Fibroblast of skin of abdomen (primary cell): ENCODE measurements at regions not wholly inside any gene's neighbourhood (a gene's known extent, or its start where the extent isn't known, plus 50 kb on each side); places are given as distances from the start of the nearest gene placed in this dataset.

Experiments used
- DNase-seq: peaks from one replicate; pipeline ENCODE4 v3.0.0-alpha.2; 2013

DNA sequence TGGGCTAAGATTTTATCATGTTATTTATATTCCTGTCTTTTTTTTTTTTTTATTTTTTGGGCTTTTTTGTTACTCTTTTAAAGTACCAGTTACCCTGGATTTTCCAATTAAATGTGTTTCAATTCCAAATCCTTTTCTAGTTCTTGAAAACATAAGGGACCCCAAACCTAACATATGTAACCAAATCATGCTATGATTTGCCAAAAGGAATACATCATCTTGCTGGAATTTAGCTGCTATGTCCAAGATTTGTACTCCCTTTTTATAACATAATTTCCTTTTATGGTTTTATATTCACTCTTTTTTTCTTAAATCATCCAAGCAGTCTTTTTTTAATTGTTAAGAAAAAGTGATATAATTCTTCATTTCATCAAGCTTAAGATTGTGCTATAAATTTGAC is 60.9 kb upstream of the DSEL start:
- peak; percentile 44 for DNase-seq

DNA sequence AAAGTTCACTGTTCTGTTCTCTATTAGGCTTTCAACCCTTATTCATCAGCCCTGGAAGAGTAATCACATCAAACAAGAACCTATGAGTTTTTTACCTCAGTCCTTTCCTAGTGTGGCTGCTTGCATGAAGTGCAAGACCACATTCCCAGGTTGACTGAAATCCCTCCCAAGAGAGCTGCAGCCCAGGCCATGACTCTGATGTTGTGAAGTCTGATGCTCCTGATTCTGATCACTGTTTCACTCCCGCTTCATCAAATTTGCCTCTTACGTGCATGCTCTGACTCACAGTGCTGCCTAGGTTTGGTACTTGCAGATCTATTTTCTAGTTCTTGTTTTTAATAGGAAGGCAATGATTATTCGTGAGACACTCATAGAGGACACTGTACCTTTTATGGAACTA is 58.2 kb upstream of the DSEL start:
- DNase-seq = no peak

DNA sequence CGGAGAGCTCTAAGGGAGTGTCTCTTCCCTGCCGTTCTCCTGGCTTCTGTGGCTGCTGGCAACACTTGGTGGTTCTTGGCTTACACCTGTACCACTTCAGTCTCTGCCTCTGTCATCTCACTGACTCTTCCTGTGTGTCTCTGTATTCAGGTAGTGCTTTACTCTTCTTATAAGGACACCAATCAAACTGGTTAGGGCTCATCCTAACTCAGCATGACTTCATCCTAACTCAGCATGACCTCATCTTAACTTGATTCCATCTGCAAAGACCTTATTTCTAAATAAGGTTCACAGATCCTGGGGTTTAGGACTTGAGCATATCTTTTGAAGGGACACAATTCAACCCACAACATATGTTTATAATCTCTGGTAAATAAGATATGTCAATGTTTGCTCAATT is 51.6 kb upstream of the DSEL start:
- no peak for DNase-seq
